ENCODE measurements at regions not wholly inside any gene's neighbourhood (a gene's known extent, or its start where the extent isn't known, plus 50 kb on each side); places are given as distances from the start of the nearest gene placed in this dataset.
"Not testable (repeated sequence)": the region's sequence is repeated elsewhere in the genome, so short reads cannot be mapped to it uniquely, and the experiment has no call there.

- CTCF ChIA-PET (ENCODE audit: low intra/inter-chr PET ratio, low total read pairs): no interaction called here
Measured at GRCh38 chr4:177494791-177495190, 52.6 kb upstream of the AGA start.

GRCh38 chr4:177495626-177496025 lies 53.4 kb upstream of the AGA start:
- H4K20me1 ChIP-seq (ENCODE audit: insufficient read depth, low read length); H3K9me3 ChIP-seq (ENCODE audit: low read length); H3K27me3 ChIP-seq (ENCODE audit: control insufficient read depth in 1 of 2, insufficient read depth in 2 of 2, low read length in 2 of 2); H3K4me3 ChIP-seq (replicated peaks in 1 of 3; ENCODE audit: insufficient read depth in 1 of 3, low read depth in 2 of 3, low read length in 3 of 3); H2AFZ ChIP-seq (ENCODE audit: low read length); H3K4me2 ChIP-seq (ENCODE audit: low read depth, low read length); H3K9ac ChIP-seq (ENCODE audit: insufficient read depth, low read depth, low read length); POLR2A ChIA-PET; BruUV-seq (replicated peaks); CTCF ChIA-PET (ENCODE audit: low intra/inter-chr PET ratio, low total read pairs); ATAC-seq; DNase-seq (ENCODE audit: low spot score); intact Hi-C loops (cut with micrococcal nuclease; ENCODE audit: unreplicated experiment); H3K79me2 ChIP-seq (ENCODE audit: insufficient read depth, low read length); FAIRE-seq; H3K27ac ChIP-seq (ENCODE audit: extremely low read length, insufficient read depth, low read length); H3K4me1 ChIP-seq (ENCODE audit: insufficient read depth, low read length); H3K36me3 ChIP-seq (replicated peaks in 1 of 2; ENCODE audit: control insufficient read depth in 1 of 2, insufficient read depth in 2 of 2, low read length in 2 of 2); in situ Hi-C loops (cut with HindIII; ENCODE audit: extremely low pct_ligation_motif_present, low pct_unique_long_range_greater_than_20kb): not testable (repeated sequence)
- WGBS (ENCODE audit: low lambda C conversion rate): 39% methylated on average over 5 of the region's 27 CpGs

More at GRCh38 chr4:177494791-177495190, 52.6 kb upstream of the AGA start:
- H2AFZ ChIP-seq (ENCODE audit: low read length): no peak overlapping the region
- no peaks in the 10 kb centered on the region for H3K27me3 ChIP-seq (ENCODE audit: control insufficient read depth in 1 of 2, insufficient read depth in 2 of 2, low read length in 2 of 2)
- in situ Hi-C loops (cut with HindIII; ENCODE audit: extremely low pct_ligation_motif_present, low pct_unique_long_range_greater_than_20kb) (no loop called here), intact Hi-C loops (cut with micrococcal nuclease; ENCODE audit: unreplicated experiment) (no loop called here)
- DNase-seq (ENCODE audit: low spot score) (no peak), FAIRE-seq (no peak), ATAC-seq (no peak)
- no peak overlapping the region for H3K27ac ChIP-seq (ENCODE audit: extremely low read length, insufficient read depth, low read length)
- no TSS peak for BruUV-seq (replicated peaks)
- no peaks in the 10 kb centered on the region for H3K9me3 ChIP-seq (ENCODE audit: low read length)
- H3K36me3 ChIP-seq (replicated peaks in 1 of 2; ENCODE audit: control insufficient read depth in 1 of 2, insufficient read depth in 2 of 2, low read length in 2 of 2): no peaks in the 10 kb centered on the region
- no peak overlapping the region for H3K9ac ChIP-seq (ENCODE audit: insufficient read depth, low read depth, low read length)
- no peak overlapping the region for H3K4me2 ChIP-seq (ENCODE audit: low read depth, low read length)
- POLR2A ChIA-PET: no interaction called here
- WGBS (ENCODE audit: low lambda C conversion rate): 32% methylated on average over 2 of the region's 2 CpGs
- H4K20me1 ChIP-seq (ENCODE audit: insufficient read depth, low read length): no peaks in the 10 kb centered on the region
- no peaks in the 10 kb centered on the region for H3K79me2 ChIP-seq (ENCODE audit: insufficient read depth, low read length)
- H3K4me1 ChIP-seq (ENCODE audit: insufficient read depth, low read length): no peaks in the 10 kb centered on the region
- TF ChIP-seq GPBP1L1 (CRISPR knock-in tag; IDR thresholded peaks at IDR 0.05) (no peak), PAXIP1 (CRISPR knock-in tag; conservative IDR thresholded peaks at IDR 0.05) (no peak), CC2D1A (CRISPR knock-in tag; IDR thresholded peaks at IDR 0.05) (no peak), NR1H2 (CRISPR knock-in tag; IDR thresholded peaks at IDR 0.05; ENCODE audit: borderline replicate concordance, low read depth) (no peak), NCOA5 (CRISPR knock-in tag; IDR thresholded peaks at IDR 0.05) (no peak), NPAS2 (CRISPR knock-in tag; IDR thresholded peaks at IDR 0.05; ENCODE audit: borderline replicate concordance) (no peak), FIP1L1 (IDR thresholded peaks at IDR 0.05; ENCODE audit: borderline replicate concordance, insufficient read depth, low read depth, low read length) (no peak), ZNF781 (CRISPR knock-in tag; IDR thresholded peaks at IDR 0.05; ENCODE audit: borderline replicate concordance, not compliant biosample characterization) (no peak), ARHGAP35 (CRISPR knock-in tag; IDR thresholded peaks at IDR 0.05; ENCODE audit: borderline replicate concordance) (no peak), NFIB (CRISPR knock-in tag; IDR thresholded peaks at IDR 0.05; ENCODE audit: borderline replicate concordance) (no peak)
- H3K4me3 ChIP-seq (replicated peaks in 1 of 3; ENCODE audit: insufficient read depth in 1 of 3, low read depth in 2 of 3, low read length in 3 of 3): no peak overlapping the region

Measured in HepG2 (cell line).